Left renal pelvis (tissue), 4 donors: ENCODE measurements at regions not wholly inside any gene's neighbourhood (a gene's known extent, or its start where the extent isn't known, plus 50 kb on each side); places are given as distances from the start of the nearest gene placed in this dataset.
A peak's percentile ranks its signal among the peaks of the same experiment; 100 is the strongest.

Experiments used
- DNase-seq, 4 donors: peaks; one replicate each; pipeline ENCODE4 v3.0.0-alpha.2; 2013; ENCODE audit warnings: low read depth in 4 of 4, low spot score in 3 of 4

- no peak for DNase-seq
Observed at GRCh38 chr1:58154256-58154655, 392.3 kb downstream of the OMA1 start.

GRCh38 chr1:58152697-58153096 lies 393.8 kb downstream of the OMA1 start:
- DNase-seq = no peak

GRCh38 chr1:58149271-58149812 lies 397.2 kb downstream of the OMA1 start:
- DNase-seq = no peak

GRCh38 chr1:58144698-58145270 lies 401.7 kb downstream of the OMA1 start:
- no peak for DNase-seq

- DNase-seq = no peak
Observed at GRCh38 chr1:58143972-58144697, 402.4 kb downstream of the OMA1 start.

GRCh38 chr1:58136387-58136786 lies 410.1 kb downstream of the OMA1 start:
- DNase-seq = peak in 1 of 4 donors; percentile 1

- DNase-seq = no peak
Observed at GRCh38 chr1:58135821-58136321, 410.7 kb downstream of the OMA1 start.

GRCh38 chr1:58133562-58133961 lies 413.0 kb downstream of the OMA1 start:
- no peak for DNase-seq

GRCh38 chr1:58123051-58123450 lies 423.5 kb downstream of the OMA1 start:
- no peak for DNase-seq

- no peak for DNase-seq
Observed at GRCh38 chr1:58119971-58120370, 426.6 kb downstream of the OMA1 start.

GRCh38 chr1:58116284-58116683 lies 430.2 kb downstream of the OMA1 start:
- DNase-seq = no peak

- DNase-seq = no peak
Observed at GRCh38 chr1:58109646-58110200, 436.8 kb downstream of the OMA1 start.

GRCh38 chr1:58108783-58109182 lies 437.7 kb downstream of the OMA1 start:
- no peak for DNase-seq

GRCh38 chr1:58107943-58108342 lies 438.6 kb downstream of the OMA1 start:
- DNase-seq = no peak

- DNase-seq = no peak
Observed at GRCh38 chr1:58104960-58105359, 441.6 kb downstream of the OMA1 start.

- DNase-seq = no peak
Observed at GRCh38 chr1:58096714-58097113, 449.8 kb downstream of the OMA1 start.

GRCh38 chr1:58095183-58095582 lies 451.3 kb downstream of the OMA1 start:
- DNase-seq = no peak

- DNase-seq = no peak
Observed at GRCh38 chr1:58094221-58094620, 452.3 kb downstream of the OMA1 start.

- no peak for DNase-seq
Observed at GRCh38 chr1:58090640-58091039, 455.9 kb downstream of the OMA1 start.

- DNase-seq = peak in 2 of 4 donors; percentile 12 to 20
Observed at GRCh38 chr1:58089898-58090534, 456.5 kb downstream of the OMA1 start.

GRCh38 chr1:58084266-58084665 lies 462.3 kb downstream of the OMA1 start:
- DNase-seq = no peak
